OCI-LY7 (cell line): ENCODE measurements at regions not wholly inside any gene's neighbourhood (a gene's known extent, or its start where the extent isn't known, plus 50 kb on each side); places are given as distances from the start of the nearest gene placed in this dataset.

Source experiments
- BruUV-seq: library from RNA; stranded (reverse); fragments of 400-500 nt; replicated peaks from 2 replicates; lab custom pipeline; 2021; lab: Mats Ljungman, UMichigan
- CTCF ChIA-PET: fragments of 300-600 bp; sonication (Branson Sonifier 250); formaldehyde crosslinking; loops from one replicate; lab custom pipeline; 2022; ENCODE audit warnings: antibody characterized with exemption; ENCODE audit not compliant: unreplicated experiment; lab: Charles Lee
- POLR2A ChIA-PET: fragments of 300-600 bp; sonication (Branson Sonifier 250); formaldehyde crosslinking; loops from one replicate; lab custom pipeline; 2022; ENCODE audit warnings: antibody characterized with exemption; lab: Charles Lee
- DNase-seq: peaks from one replicate; pipeline ENCODE4 v3.0.0-alpha.2; 2015; ENCODE audit warnings: low spot score
- H2AFZ ChIP-seq: fragments of 200-600 bp; sonication (generic), shearing (Covaris generic); 2 replicates; pipeline ENCODE4 v1.6.1; 2014; ENCODE audit warnings: mild to moderate bottlenecking, antibody characterized with exemption, low read length, moderate library complexity
- H3K27ac ChIP-seq: fragments of 200-600 bp; sonication (generic); 2 replicates; pipeline ENCODE4 v1.5.1; 2014; ENCODE audit warnings: mixed run types, low read depth, mild to moderate bottlenecking, moderate library complexity, low read length, inconsistent platforms; ENCODE audit not compliant: poor library complexity, severe bottlenecking
- H3K36me3 ChIP-seq: fragments of 200-600 bp; sonication (generic); 2 replicates; pipeline ENCODE4 v1.6.1; 2014; ENCODE audit warnings: mild to moderate bottlenecking, antibody characterized with exemption, low read length, moderate library complexity, mixed read lengths; ENCODE audit not compliant: insufficient read depth
- H3K4me1 ChIP-seq: fragments of 200-600 bp; sonication (generic); 2 replicates; pipeline ENCODE4 v1.5.1; 2014; ENCODE audit warnings: mild to moderate bottlenecking, low read length; ENCODE audit not compliant: insufficient read depth, poor library complexity, severe bottlenecking
- H3K4me2 ChIP-seq: fragments of 200-600 bp; sonication (generic); 2 replicates; pipeline ENCODE4 v1.6.1; 2014; ENCODE audit warnings: mild to moderate bottlenecking, low read length
- H3K4me3 ChIP-seq: fragments of 200-600 bp; sonication (generic); 2 replicates; pipeline ENCODE4 v1.5.1; 2014; ENCODE audit warnings: mild to moderate bottlenecking, low read depth, low read length; ENCODE audit not compliant: poor library complexity, severe bottlenecking
- H3K79me2 ChIP-seq: fragments of 200-600 bp; sonication (generic); 2 replicates; pipeline ENCODE4 v1.6.1; 2016; ENCODE audit warnings: low read depth, mild to moderate bottlenecking, low read length, moderate library complexity, mixed read lengths; ENCODE audit not compliant: insufficient read depth
- H3K9me2 ChIP-seq: fragments of 200-600 bp; sonication (generic); 2 replicates; pipeline ENCODE4 v1.6.1; 2016; ENCODE audit warnings: mild to moderate bottlenecking, low read length, mixed read lengths; ENCODE audit not compliant: insufficient read depth
- H3K9me3 ChIP-seq: fragments of 200-600 bp; sonication (generic); 2 replicates; pipeline ENCODE4 v1.6.1; 2014; ENCODE audit warnings: mild to moderate bottlenecking, mixed run types, low read length, mixed read lengths
- H4K20me1 ChIP-seq: fragments of 200-600 bp; sonication (generic); 2 replicates; pipeline ENCODE4 v1.6.1; 2014; ENCODE audit warnings: mild to moderate bottlenecking, antibody characterized with exemption, low read length, moderate library complexity, mixed read lengths; ENCODE audit not compliant: insufficient read depth
- CTCF ChIP-seq: fragments of 200-600 bp; sonication (generic); conservative IDR thresholded peaks from 2 replicates; pipeline ENCODE4 v1.5.1; 2014; ENCODE audit warnings: mild to moderate bottlenecking, antibody characterized with exemption, low read length, moderate library complexity, mixed read lengths
- EZH2phosphoT487 ChIP-seq: fragments of 200-600 bp; sonication (generic); IDR thresholded peaks from 2 replicates; pipeline ENCODE4 v1.6.1; 2018; ENCODE audit warnings: low read depth, borderline replicate concordance, mild to moderate bottlenecking, mixed run types, antibody characterized with exemption, low read length, moderate library complexity, mixed read lengths
- intact Hi-C: fragments of 100-400 bp; cut with micrococcal nuclease; formaldehyde crosslinking; loops from one replicate; pipeline ENCODE4 v1.10.0; 2022; ENCODE audit not compliant: unreplicated experiment

GRCh38 chr12:31206038-31206670, 119.8 kb downstream of the SINHCAF start:
- H3K36me3 ChIP-seq = no peaks in the 10 kb centered on the region
- H3K4me2 ChIP-seq = no peak overlapping the region
- H3K27ac ChIP-seq = no peak overlapping the region
- no peaks in the 10 kb centered on the region for H3K79me2 ChIP-seq
- no peaks in the 10 kb centered on the region for H3K9me2 ChIP-seq
- POLR2A ChIA-PET = no interaction called here
- CTCF ChIA-PET = no interaction called here
- H3K4me1 ChIP-seq = peaks cover 10% of the 10 kb centered on the region
- no peak for DNase-seq
- intact Hi-C loops = no loop called here
- no peak for TF ChIP-seq CTCF
- TF ChIP-seq EZH2phosphoT487 = no peak
- H4K20me1 ChIP-seq = no peaks in the 10 kb centered on the region
- H2AFZ ChIP-seq = no peak overlapping the region
- H3K4me3 ChIP-seq = no peak overlapping the region
- no TSS peak for BruUV-seq
- no peaks in the 10 kb centered on the region for H3K9me3 ChIP-seq

GRCh38 chr12:31207799-31208465, 118.0 kb downstream of the SINHCAF start:
- Histone ChIP-seq H4K20me1 (no peaks in the 10 kb centered on the region), H3K4me1 (peaks cover 10% of the 10 kb centered on the region), H2AFZ (no peak overlapping the region), H3K9me2 (no peaks in the 10 kb centered on the region), H3K36me3 (no peaks in the 10 kb centered on the region), H3K4me2 (no peak overlapping the region), H3K27ac (no peak overlapping the region), H3K9me3 (no peaks in the 10 kb centered on the region), H3K79me2 (no peaks in the 10 kb centered on the region), H3K4me3 (no peak overlapping the region)
- intact Hi-C loops = no loop called here
- POLR2A ChIA-PET = interaction anchor here (1.6 kb wide), 1 partner anchor 296 kb away, joined by 3 read pairs; no protein-coding TSS in a partner anchor
- no TSS peak for BruUV-seq
- CTCF ChIA-PET = no interaction called here
- DNase-seq = no peak
- TF ChIP-seq EZH2phosphoT487 = no peak
- TF ChIP-seq CTCF = no peak

- H3K27ac ChIP-seq = no peak overlapping the region
- CTCF ChIA-PET = no interaction called here
- no TSS peak for BruUV-seq
- no peak overlapping the region for H2AFZ ChIP-seq
- POLR2A ChIA-PET = interaction anchor here (0.6 to 1.1 kb wide), 2 partner anchors 22 to 45 kb away, joined by 3 read pairs; no protein-coding TSS in a partner anchor
- H3K9me3 ChIP-seq = no peaks in the 10 kb centered on the region
- intact Hi-C loops = no loop called here
- H3K36me3 ChIP-seq = no peaks in the 10 kb centered on the region
- H3K9me2 ChIP-seq = no peaks in the 10 kb centered on the region
- no peak for DNase-seq
- no peak for TF ChIP-seq CTCF
- no peak for TF ChIP-seq EZH2phosphoT487
- no peak overlapping the region for H3K4me3 ChIP-seq
- H3K4me1 ChIP-seq = peaks cover 5% of the 10 kb centered on the region
- no peaks in the 10 kb centered on the region for H3K79me2 ChIP-seq
- no peak overlapping the region for H3K4me2 ChIP-seq
- no peaks in the 10 kb centered on the region for H4K20me1 ChIP-seq
These were observed 115.8 kb downstream of the SINHCAF start for GRCh38 chr12:31210104-31210503.
